IPS DF 6.9 (cell line): ENCODE measurements at regions not wholly inside any gene's neighbourhood (a gene's known extent, or its start where the extent isn't known, plus 50 kb on each side); places are given as distances from the start of the nearest gene placed in this dataset.

Experiments
- DNase-seq: peaks from one replicate; pipeline ENCODE4 v3.0.0-alpha.2; 2013; ENCODE audit warnings: low read depth, low spot score
- H3K27ac ChIP-seq: one replicate; pipeline ENCODE4 v1.5.1; 2013; ENCODE audit warnings: low read length, control low read depth
- H3K27me3 ChIP-seq: 2 replicates; pipeline ENCODE4 v1.6.1; 2013; ENCODE audit warnings: mild to moderate bottlenecking, low read length; ENCODE audit not compliant: control insufficient read depth, insufficient read depth
- H3K36me3 ChIP-seq: 2 replicates; pipeline ENCODE4 v1.6.1; 2013; ENCODE audit warnings: low read length; ENCODE audit not compliant: control insufficient read depth, insufficient read depth
- H3K4me1 ChIP-seq: 2 replicates; pipeline ENCODE4 v1.6.1; 2013; ENCODE audit warnings: low read length; ENCODE audit not compliant: control insufficient read depth, insufficient read depth
- H3K4me3 ChIP-seq: 2 replicates; pipeline ENCODE4 v1.5.1; 2013; ENCODE audit warnings: mild to moderate bottlenecking, low read length
- H3K9me3 ChIP-seq: 2 replicates; pipeline ENCODE4 v1.6.1; 2013; ENCODE audit warnings: low read length, inconsistent platforms; ENCODE audit not compliant: control insufficient read depth, insufficient read depth
- WGBS: extraction: QIAGEN DNeasy Blood & Tissue Kit; methylation state at CpG from one replicate; pipeline ENCODE4 v1.1.7; 2013; ENCODE audit warnings: mixed read lengths, missing lambda C conversion rate; ENCODE audit not compliant: insufficient read length, insufficient coverage; 5-methylcytosine and 5-hydroxymethylcytosine counted together

DNA sequence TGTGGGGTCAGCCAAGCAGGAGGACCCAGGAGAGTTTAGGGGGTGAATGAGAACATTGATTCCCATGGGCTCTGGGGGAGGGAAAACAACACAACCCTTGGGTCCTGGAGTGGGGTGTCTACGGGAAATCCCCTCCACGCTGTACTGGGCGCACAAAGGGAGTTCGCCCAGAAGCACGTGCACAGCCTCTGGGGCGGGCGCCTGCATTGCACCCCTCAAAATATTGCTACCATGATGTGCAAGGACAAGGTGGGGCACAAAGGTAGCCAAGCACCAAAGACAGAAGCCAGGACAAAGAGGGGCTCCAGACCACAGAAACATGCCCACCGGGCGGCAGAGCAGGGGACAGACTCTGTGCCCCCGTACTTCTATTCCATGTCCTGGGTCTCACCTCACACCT lies 74.9 kb upstream of the EIF5 start:
- no peak overlapping the region for H3K27ac ChIP-seq
- H3K4me1 ChIP-seq = no peaks in the 10 kb centered on the region
- H3K36me3 ChIP-seq = no peaks in the 10 kb centered on the region
- no peaks in the 10 kb centered on the region for H3K27me3 ChIP-seq
- no peak for DNase-seq
- no peaks in the 10 kb centered on the region for H3K9me3 ChIP-seq
- H3K4me3 ChIP-seq = no peak overlapping the region
- WGBS = no CpG with 5 or more reads among the region's 10 CpGs

DNA sequence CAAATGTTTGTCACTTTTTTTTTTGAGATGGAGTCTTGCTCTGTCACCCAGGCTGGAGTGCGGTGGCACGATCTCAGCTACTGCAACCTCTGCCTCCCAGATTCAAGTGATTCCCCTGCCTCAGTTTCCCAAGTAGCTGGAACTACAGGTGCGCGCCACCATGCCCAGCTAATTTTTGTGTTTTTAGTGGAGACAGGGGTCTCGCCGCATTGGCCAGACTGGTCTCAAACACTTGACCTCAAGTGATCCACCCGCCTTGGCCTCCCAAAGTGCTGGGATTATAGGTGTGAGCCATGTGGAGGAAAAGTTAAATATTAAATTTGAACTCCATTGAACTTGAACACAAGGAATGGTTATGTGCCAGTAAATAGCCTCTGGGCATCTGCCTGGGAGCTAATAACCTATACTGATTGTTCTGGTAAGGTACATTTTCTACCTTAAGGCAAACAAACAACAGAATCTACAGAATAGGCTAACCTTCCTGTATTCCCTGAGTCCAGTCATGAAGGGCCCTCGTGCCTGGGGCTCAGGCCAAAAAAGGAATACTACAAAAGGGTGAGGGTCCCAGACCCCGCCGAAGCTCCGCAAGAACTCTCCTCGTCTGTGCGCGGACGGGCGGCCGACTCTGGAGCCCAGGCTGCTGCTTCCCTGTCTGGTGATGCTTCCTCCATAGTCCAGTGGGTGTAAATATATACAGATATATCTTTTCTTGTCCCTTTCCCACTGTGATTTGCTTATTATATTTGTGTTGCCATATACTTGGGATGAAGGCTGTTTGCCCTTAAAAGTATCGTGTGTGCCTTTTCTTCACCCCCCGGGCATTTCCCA lies 74.0 kb upstream of the EIF5 start:
- Histone ChIP-seq H3K27ac (no peak overlapping the region), H3K4me3 (no peak overlapping the region), H3K27me3 (no peaks in the 10 kb centered on the region), H3K36me3 (no peaks in the 10 kb centered on the region), H3K4me1 (no peaks in the 10 kb centered on the region), H3K9me3 (no peaks in the 10 kb centered on the region)
- no peak for DNase-seq
- no CpG with 5 or more reads among the region's 19 CpGs for WGBS

DNA sequence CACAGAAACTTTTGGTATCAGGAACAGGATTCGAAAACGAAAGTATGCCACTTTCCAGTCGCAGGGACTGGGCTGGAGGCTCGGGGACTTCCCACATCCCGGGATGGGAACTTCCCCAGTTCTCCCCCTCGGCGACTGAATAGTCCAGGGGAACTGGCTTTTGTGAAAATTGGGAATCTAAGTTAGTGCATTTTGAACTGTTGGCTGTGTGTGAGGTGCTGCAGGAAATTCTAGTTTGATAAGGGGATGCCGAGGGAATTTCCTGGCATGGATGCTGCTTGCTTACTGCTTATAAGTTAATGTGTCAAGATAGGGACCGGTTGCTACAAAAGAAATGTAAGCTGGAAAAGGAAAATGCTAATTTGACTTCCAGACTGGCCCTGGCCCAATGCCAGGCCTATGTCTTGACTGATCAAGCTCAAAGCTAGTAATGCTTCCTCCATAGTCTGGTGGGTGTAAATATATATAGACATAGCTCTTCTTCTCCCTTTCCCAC lies 73.4 kb upstream of the EIF5 start:
- no CpG with 5 or more reads among the region's 9 CpGs for WGBS
- no peaks in the 10 kb centered on the region for H3K4me1 ChIP-seq
- no peak overlapping the region for H3K4me3 ChIP-seq
- no peak for DNase-seq
- H3K27ac ChIP-seq = no peak overlapping the region
- H3K27me3 ChIP-seq = no peaks in the 10 kb centered on the region
- H3K9me3 ChIP-seq = no peaks in the 10 kb centered on the region
- no peaks in the 10 kb centered on the region for H3K36me3 ChIP-seq

DNA sequence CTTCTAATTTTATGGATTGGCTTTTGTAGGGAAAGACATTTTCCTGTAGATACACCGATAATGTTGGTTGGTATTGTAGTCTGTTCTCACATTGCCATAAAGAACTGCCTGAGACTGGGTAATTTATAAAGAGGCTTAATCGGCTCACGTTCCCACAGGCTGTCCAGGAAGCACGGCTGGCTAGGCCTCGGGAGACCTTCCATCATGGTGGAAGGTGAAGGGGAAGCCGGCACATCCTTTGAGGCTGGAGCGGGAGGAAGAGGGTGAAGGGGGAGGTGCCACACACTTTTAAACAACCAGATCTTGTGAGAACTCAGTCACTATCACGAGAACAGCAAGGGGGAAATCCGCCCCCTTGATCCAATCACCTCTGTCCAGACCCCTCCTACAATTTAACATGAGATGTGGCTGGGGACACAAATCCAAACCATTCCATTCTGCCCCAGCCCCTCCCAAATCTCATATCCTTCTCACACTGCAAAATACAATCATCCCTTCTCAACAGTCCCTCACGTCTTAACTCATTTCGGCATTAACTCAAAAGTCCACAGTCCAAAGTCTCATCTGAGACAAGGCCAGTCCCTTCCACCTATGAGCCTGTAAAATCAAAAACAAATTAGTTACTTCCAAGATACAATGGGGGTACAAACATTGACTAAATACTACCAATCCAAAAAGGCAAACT lies 66.7 kb upstream of the EIF5 start:
- no peaks in the 10 kb centered on the region for H3K9me3 ChIP-seq
- no peaks in the 10 kb centered on the region for H3K4me1 ChIP-seq
- no peak for DNase-seq
- H3K36me3 ChIP-seq = no peaks in the 10 kb centered on the region
- H3K27me3 ChIP-seq = no peaks in the 10 kb centered on the region
- H3K4me3 ChIP-seq = no peak overlapping the region
- no CpG with 5 or more reads among the region's 11 CpGs for WGBS
- H3K27ac ChIP-seq = no peak overlapping the region

DNA sequence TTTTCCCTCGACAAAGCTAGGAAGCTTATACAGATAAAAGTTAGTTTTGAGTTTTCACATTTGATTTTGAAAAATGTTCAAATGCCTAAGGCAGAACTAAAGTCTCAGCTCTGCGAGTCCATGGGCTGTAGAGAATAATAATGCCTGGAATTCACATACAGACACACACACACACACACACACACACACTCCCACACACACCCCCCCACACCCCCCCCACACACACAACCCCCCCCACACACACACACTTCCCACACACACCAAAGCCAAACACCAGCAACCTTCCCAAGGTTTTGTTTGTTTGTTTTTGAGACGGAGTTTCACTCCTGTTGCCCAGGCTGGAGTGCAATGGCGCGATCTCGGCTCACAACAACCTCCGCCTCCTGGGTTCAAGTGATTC lies 62.8 kb upstream of the EIF5 start:
- Histone ChIP-seq H3K36me3 (no peaks in the 10 kb centered on the region), H3K4me1 (peaks cover 2% of the 10 kb centered on the region; the same call in 1 of the 2 replicates), H3K4me3 (no peak overlapping the region), H3K9me3 (no peaks in the 10 kb centered on the region), H3K27ac (no peak overlapping the region), H3K27me3 (no peaks in the 10 kb centered on the region)
- DNase-seq = no peak
- WGBS = no CpG with 5 or more reads among the region's 7 CpGs

DNA sequence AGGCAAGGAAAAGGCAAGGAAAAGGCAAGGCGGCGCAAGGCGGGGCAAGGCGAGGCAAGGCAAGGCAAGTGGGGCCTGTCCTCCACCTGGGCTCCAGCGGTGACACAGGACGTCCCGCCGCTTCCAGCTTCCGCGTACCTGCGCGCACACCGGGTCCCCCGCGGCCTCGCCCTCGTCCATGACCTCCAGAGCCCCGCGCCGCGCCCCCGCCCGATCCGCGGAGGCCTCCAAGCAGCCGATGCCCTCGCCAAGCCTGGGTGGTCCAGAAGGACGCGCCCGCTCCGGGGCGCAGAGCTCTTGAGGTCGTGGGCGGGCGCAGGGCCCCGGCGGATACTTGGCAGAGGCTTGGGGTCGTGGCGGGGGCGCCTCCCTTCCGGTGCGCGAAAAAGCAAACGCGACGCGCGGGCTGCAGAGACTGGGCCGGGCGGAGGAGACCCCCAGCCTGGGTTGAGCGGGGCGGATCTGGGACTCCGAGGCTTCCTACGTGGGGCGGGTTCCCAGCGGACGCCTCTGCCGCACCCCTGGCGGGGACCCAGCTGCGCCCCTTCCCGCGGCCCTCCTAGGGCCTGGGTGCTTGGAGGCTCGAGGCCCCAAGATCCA lies 60.8 kb upstream of the EIF5 start:
- Histone ChIP-seq H3K27me3 (no peaks in the 10 kb centered on the region; the same call in 1 of the 2 replicates), H3K4me3 (no peak overlapping the region; the same call in 1 of the 2 replicates)
- whole genome bisulfite sequencing = no CpG with 5 or more reads among the region's 63 CpGs

DNA sequence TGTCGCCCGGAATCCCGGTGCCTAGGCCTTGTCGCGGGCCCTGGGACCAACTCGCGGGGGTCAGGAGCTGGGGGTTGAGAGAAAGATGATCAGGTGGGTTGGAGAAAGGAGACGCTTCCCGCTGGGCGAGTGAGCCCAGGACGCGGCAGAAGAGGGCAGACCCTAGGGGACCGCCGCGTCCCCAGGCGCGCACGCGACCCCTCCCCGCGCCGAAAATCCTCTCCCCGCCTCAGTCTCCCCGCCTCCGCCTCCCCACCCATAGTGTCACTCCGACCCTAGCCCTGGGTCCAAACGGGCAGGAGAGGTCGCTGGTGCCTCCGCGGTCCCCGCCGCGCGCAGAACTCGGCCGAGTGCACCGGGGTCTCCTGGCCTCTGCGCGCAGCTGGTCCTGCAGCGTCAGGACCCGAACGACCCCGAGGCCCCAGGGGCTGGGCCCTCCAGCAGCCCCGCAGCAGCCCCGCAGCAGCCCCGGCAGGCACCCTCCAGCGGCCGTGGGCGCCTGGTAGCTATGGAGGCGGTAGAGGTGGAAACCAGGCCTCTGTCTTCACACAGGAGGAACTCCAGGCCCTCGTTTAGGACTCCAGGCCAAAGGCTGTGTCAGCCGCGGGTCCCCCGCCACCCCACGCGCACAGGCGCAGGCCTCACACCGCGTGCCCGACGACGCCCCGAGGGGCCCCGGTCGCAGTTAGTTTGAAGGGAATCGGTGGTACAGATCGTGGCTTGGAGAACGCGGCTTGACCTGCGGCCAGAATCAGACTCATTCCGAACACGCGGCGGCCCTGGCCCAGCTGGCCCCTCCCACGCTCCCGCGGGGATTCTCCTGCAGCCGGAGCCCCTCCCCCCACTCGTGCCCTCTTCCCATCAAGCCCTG lies 60.1 kb upstream of the EIF5 start:
- WGBS = no CpG with 5 or more reads among the region's 79 CpGs
- no peak for DNase-seq
- H3K27ac ChIP-seq = no peak overlapping the region

More for the DNA sequence above, 60.8 kb upstream of the EIF5 start:
- no peaks in the 10 kb centered on the region for H3K9me3 ChIP-seq
- H3K36me3 ChIP-seq = no peaks in the 10 kb centered on the region
- H3K4me1 ChIP-seq = peaks cover 2% of the 10 kb centered on the region; the same call in 1 of the 2 replicates
- no peak overlapping the region for H3K27ac ChIP-seq
- no peak for DNase-seq

DNA sequence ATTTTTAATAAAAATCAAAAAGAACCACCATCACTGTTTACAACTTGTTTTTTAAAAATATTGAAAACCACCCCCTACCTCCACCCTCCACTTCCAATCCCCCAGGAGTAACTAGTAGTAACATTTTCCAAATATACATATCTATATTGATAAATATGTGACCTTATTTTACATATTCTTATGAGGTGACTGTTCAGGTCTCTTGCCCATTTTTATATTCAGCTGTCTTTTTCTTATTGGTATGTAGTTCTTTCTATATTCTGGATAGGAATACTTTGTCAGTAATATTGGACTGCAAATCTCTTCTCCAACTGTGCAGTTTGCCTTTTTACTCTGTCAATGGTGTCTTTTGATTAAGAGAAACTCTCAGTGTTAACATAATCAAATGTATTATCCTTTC lies 59.0 kb upstream of the EIF5 start:
- Histone ChIP-seq H3K36me3 (no peaks in the 10 kb centered on the region), H3K4me3 (no peak overlapping the region), H3K27me3 (no peaks in the 10 kb centered on the region; the same call in 1 of the 2 replicates), H3K9me3 (no peaks in the 10 kb centered on the region), H3K27ac (no peak overlapping the region), H3K4me1 (peaks cover 2% of the 10 kb centered on the region; the same call in 1 of the 2 replicates)
- no peak for DNase-seq

More for the DNA sequence above, 60.1 kb upstream of the EIF5 start:
- Histone ChIP-seq H3K4me3 (no peak overlapping the region), H3K4me1 (peaks cover 2% of the 10 kb centered on the region; the same call in 1 of the 2 replicates), H3K36me3 (no peaks in the 10 kb centered on the region), H3K9me3 (no peaks in the 10 kb centered on the region), H3K27me3 (no peaks in the 10 kb centered on the region; the same call in 1 of the 2 replicates)

DNA sequence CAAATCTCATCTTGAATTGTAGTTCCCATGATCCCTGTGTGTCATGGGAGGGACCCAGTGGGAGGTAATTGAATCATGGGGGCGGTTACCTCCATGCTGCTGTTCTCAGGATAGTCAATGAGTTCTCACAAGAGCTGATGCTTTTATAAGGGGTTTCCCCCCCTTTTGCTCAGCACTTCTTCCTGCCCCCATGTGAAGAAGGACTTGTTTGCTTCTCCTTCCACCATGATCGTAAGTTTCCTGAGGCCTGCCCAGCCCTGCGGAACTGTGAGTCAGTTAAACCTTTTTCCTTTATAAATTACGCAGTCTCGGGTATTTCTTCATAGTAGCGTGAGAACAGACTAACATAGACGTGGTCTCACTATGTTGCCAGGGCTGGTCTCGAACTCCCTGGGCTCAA lies 56.1 kb upstream of the EIF5 start:
- Histone ChIP-seq H3K36me3 (no peaks in the 10 kb centered on the region), H3K27me3 (no peaks in the 10 kb centered on the region; the same call in 1 of the 2 replicates), H3K4me3 (no peak overlapping the region), H3K4me1 (peaks cover 2% of the 10 kb centered on the region; the same call in 1 of the 2 replicates), H3K27ac (no peak overlapping the region), H3K9me3 (no peaks in the 10 kb centered on the region)
- WGBS = no CpG with 5 or more reads among the region's 8 CpGs
- no peak for DNase-seq
